ENCODE measurements at regions not wholly inside any gene's neighbourhood (a gene's known extent, or its start where the extent isn't known, plus 50 kb on each side); places are given as distances from the start of the nearest gene placed in this dataset.
A peak's percentile ranks its signal among the peaks of the same experiment; 100 is the strongest.

GRCh38 chr9:29325894-29326293 is 1752.6 kb upstream of the C9orf72 start:
- H3K27me3 ChIP-seq (ENCODE audit: insufficient read depth, low read length): no peaks in the 10 kb centered on the region
- no peaks in the 10 kb centered on the region for H3K79me2 ChIP-seq (ENCODE audit: insufficient read depth, low read length)
- H4K20me1 ChIP-seq (ENCODE audit: insufficient read depth, low read length): no peaks in the 10 kb centered on the region
- H3K4me1 ChIP-seq (ENCODE audit: insufficient read depth, low read length, severe bottlenecking): peaks cover 54% of the 10 kb centered on the region
- H3K4me3 ChIP-seq (ENCODE audit: low read depth, low read length, poor library complexity, severe bottlenecking): no peak overlapping the region
- TF ChIP-seq EZH2 (IDR thresholded peaks at IDR 0.05; ENCODE audit: borderline replicate concordance, low read length): no peak
- TF ChIP-seq, protein P1, sequence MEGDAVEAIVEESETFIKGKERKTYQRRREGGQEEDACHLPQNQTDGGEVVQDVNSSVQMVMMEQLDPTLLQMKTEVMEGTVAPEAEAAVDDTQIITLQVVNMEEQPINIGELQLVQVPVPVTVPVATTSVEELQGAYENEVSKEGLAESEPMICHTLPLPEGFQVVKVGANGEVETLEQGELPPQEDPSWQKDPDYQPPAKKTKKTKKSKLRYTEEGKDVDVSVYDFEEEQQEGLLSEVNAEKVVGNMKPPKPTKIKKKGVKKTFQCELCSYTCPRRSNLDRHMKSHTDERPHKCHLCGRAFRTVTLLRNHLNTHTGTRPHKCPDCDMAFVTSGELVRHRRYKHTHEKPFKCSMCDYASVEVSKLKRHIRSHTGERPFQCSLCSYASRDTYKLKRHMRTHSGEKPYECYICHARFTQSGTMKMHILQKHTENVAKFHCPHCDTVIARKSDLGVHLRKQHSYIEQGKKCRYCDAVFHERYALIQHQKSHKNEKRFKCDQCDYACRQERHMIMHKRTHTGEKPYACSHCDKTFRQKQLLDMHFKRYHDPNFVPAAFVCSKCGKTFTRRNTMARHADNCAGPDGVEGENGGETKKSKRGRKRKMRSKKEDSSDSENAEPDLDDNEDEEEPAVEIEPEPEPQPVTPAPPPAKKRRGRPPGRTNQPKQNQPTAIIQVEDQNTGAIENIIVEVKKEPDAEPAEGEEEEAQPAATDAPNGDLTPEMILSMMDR (IDR thresholded peaks at IDR 0.05; ENCODE audit: low read length): no peak
- H3K9me3 ChIP-seq (ENCODE audit: low read length): peaks cover 7% of the 10 kb centered on the region
- peak overlapping the region; percentile 16 for H3K27ac ChIP-seq (ENCODE audit: low read depth, low read length, poor library complexity, severe bottlenecking)
- no peaks in the 10 kb centered on the region for H3K9me2 ChIP-seq (ENCODE audit: low read depth, low read length)
- H2AFZ ChIP-seq (ENCODE audit: low read length): peak overlapping the region; percentile 48; the same call in 1 of the 2 replicates
- peaks cover 3% of the 10 kb centered on the region; the same call in 1 of the 2 replicates for H3F3A ChIP-seq (ENCODE audit: insufficient read depth, low read length)
- H3K36me3 ChIP-seq (ENCODE audit: insufficient read depth, low read length): no peaks in the 10 kb centered on the region
- H3K9ac ChIP-seq (ENCODE audit: low read length): no peak overlapping the region
- H3K4me2 ChIP-seq (ENCODE audit: low read length): no peak overlapping the region

DNA sequence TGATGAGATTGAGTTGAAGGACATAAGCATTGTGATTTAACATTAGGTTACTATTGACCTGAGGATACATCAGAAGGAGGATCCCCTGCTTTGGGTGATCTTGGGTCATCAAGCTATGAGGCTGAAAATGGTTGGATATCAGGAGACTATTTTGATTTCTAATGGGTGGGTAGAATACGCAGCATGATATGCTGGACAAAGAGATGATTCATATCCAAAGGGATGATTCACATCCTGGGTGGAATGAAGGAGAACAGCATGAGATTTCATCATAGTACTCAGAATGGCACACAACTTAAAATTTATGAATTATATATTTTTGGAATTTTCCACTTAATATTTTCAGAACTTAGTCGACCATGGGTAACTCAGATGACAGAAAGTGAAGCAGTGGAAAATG is 1759.5 kb upstream of the C9orf72 start:
- Histone ChIP-seq H3K9me3 (ENCODE audit: low read length) (no peaks in the 10 kb centered on the region), H3K4me1 (ENCODE audit: insufficient read depth, low read length, severe bottlenecking) (peaks cover 48% of the 10 kb centered on the region), H3K4me2 (ENCODE audit: low read length) (no peak overlapping the region), H3F3A (ENCODE audit: insufficient read depth, low read length) (peaks cover 7% of the 10 kb centered on the region), H2AFZ (ENCODE audit: low read length) (no peak overlapping the region), H4K20me1 (ENCODE audit: insufficient read depth, low read length) (no peaks in the 10 kb centered on the region), H3K9ac (ENCODE audit: low read length) (no peak overlapping the region), H3K27ac (ENCODE audit: low read depth, low read length, poor library complexity, severe bottlenecking) (peak overlapping the region; percentile 96), H3K79me2 (ENCODE audit: insufficient read depth, low read length) (no peaks in the 10 kb centered on the region), H3K36me3 (ENCODE audit: insufficient read depth, low read length) (no peaks in the 10 kb centered on the region), H3K4me3 (ENCODE audit: low read depth, low read length, poor library complexity, severe bottlenecking) (no peak overlapping the region), H3K9me2 (ENCODE audit: low read depth, low read length) (no peaks in the 10 kb centered on the region), H3K27me3 (ENCODE audit: insufficient read depth, low read length) (no peaks in the 10 kb centered on the region)
- no peak for TF ChIP-seq EZH2 (IDR thresholded peaks at IDR 0.05; ENCODE audit: borderline replicate concordance, low read length)
- TF ChIP-seq, protein P1 (IDR thresholded peaks at IDR 0.05; ENCODE audit: low read length): no peak

- Histone ChIP-seq H3K9ac (ENCODE audit: low read length) (no peak overlapping the region), H4K20me1 (ENCODE audit: insufficient read depth, low read length) (no peaks in the 10 kb centered on the region), H3K36me3 (ENCODE audit: insufficient read depth, low read length) (no peaks in the 10 kb centered on the region), H3K27ac (ENCODE audit: low read depth, low read length, poor library complexity, severe bottlenecking) (no peak overlapping the region), H3K9me3 (ENCODE audit: low read length) (no peaks in the 10 kb centered on the region), H3K4me1 (ENCODE audit: insufficient read depth, low read length, severe bottlenecking) (peaks cover 45% of the 10 kb centered on the region), H3K4me3 (ENCODE audit: low read depth, low read length, poor library complexity, severe bottlenecking) (no peak overlapping the region), H3K9me2 (ENCODE audit: low read depth, low read length) (no peaks in the 10 kb centered on the region), H3K27me3 (ENCODE audit: insufficient read depth, low read length) (no peaks in the 10 kb centered on the region), H2AFZ (ENCODE audit: low read length) (no peak overlapping the region), H3K4me2 (ENCODE audit: low read length) (no peak overlapping the region), H3K79me2 (ENCODE audit: insufficient read depth, low read length) (no peaks in the 10 kb centered on the region), H3F3A (ENCODE audit: insufficient read depth, low read length) (peaks cover 4% of the 10 kb centered on the region)
- TF ChIP-seq, protein P1 (IDR thresholded peaks at IDR 0.05; ENCODE audit: low read length): no peak
- no peak for TF ChIP-seq EZH2 (IDR thresholded peaks at IDR 0.05; ENCODE audit: borderline replicate concordance, low read length)
Observed at GRCh38 chr9:29336281-29336680, 1763.0 kb upstream of the C9orf72 start.
